ENCODE measurements at regions not wholly inside any gene's neighbourhood (a gene's known extent, or its start where the extent isn't known, plus 50 kb on each side); places are given as distances from the start of the nearest gene placed in this dataset.
A peak's percentile ranks its signal among the peaks of the same experiment; 100 is the strongest.

- in situ Hi-C loops (cut with HindIII; ENCODE audit: low sequenced_read_pairs), result no loop called here
- no peak for DNase-seq (ENCODE audit: low read depth)
- no peak overlapping the region for H3K4me3 ChIP-seq (ENCODE audit: low read depth, low read length)
- no peak for TF ChIP-seq CTCF (IDR thresholded peaks at IDR 0.05; ENCODE audit: low read depth, low read length, missing control alignments)
Measured at GRCh38 chr12:84757978-84758377, 154.6 kb downstream of the SLC6A15 start.

- in situ Hi-C loops (cut with HindIII; ENCODE audit: low sequenced_read_pairs), result no loop called here
- peak; percentile 22 for DNase-seq (ENCODE audit: low read depth)
- no peak overlapping the region for H3K4me3 ChIP-seq (ENCODE audit: low read depth, low read length)
- no peak for TF ChIP-seq CTCF (IDR thresholded peaks at IDR 0.05; ENCODE audit: low read depth, low read length, missing control alignments)
Measured at GRCh38 chr12:84756961-84757360, 155.6 kb downstream of the SLC6A15 start.

- TF ChIP-seq CTCF (IDR thresholded peaks at IDR 0.05; ENCODE audit: low read depth, low read length, missing control alignments), result no peak
- in situ Hi-C loops (cut with HindIII; ENCODE audit: low sequenced_read_pairs), result no loop called here
- no peak overlapping the region for H3K4me3 ChIP-seq (ENCODE audit: low read depth, low read length)
- DNase-seq (ENCODE audit: low read depth), result no peak
Measured at GRCh38 chr12:84745127-84745526, 167.5 kb downstream of the SLC6A15 start.

GRCh38 chr12:84741692-84742091, 170.9 kb downstream of the SLC6A15 start:
- TF ChIP-seq CTCF (IDR thresholded peaks at IDR 0.05; ENCODE audit: low read depth, low read length, missing control alignments), result no peak
- H3K4me3 ChIP-seq (ENCODE audit: low read depth, low read length), result no peak overlapping the region
- in situ Hi-C loops (cut with HindIII; ENCODE audit: low sequenced_read_pairs), result no loop called here
- DNase-seq (ENCODE audit: low read depth), result no peak

- no peak overlapping the region for H3K4me3 ChIP-seq (ENCODE audit: low read depth, low read length)
- in situ Hi-C loops (cut with HindIII; ENCODE audit: low sequenced_read_pairs), result no loop called here
- no peak for TF ChIP-seq CTCF (IDR thresholded peaks at IDR 0.05; ENCODE audit: low read depth, low read length, missing control alignments)
- DNase-seq (ENCODE audit: low read depth), result no peak
Measured at GRCh38 chr12:84741031-84741430, 171.6 kb downstream of the SLC6A15 start.

GRCh38 chr12:84740602-84741001, 172.0 kb downstream of the SLC6A15 start:
- TF ChIP-seq CTCF (IDR thresholded peaks at IDR 0.05; ENCODE audit: low read depth, low read length, missing control alignments), result no peak
- DNase-seq (ENCODE audit: low read depth), result no peak
- in situ Hi-C loops (cut with HindIII; ENCODE audit: low sequenced_read_pairs), result no loop called here
- H3K4me3 ChIP-seq (ENCODE audit: low read depth, low read length), result no peak overlapping the region

GRCh38 chr12:84738481-84738972, 174.1 kb downstream of the SLC6A15 start:
- no peak for DNase-seq (ENCODE audit: low read depth)
- H3K4me3 ChIP-seq (ENCODE audit: low read depth, low read length), result no peak overlapping the region
- in situ Hi-C loops (cut with HindIII; ENCODE audit: low sequenced_read_pairs), result no loop called here
- TF ChIP-seq CTCF (IDR thresholded peaks at IDR 0.05; ENCODE audit: low read depth, low read length, missing control alignments), result no peak

All from astrocyte of the cerebellum (primary cell).